ENCODE measurements at regions not wholly inside any gene's neighbourhood (a gene's known extent, or its start where the extent isn't known, plus 50 kb on each side); places are given as distances from the start of the nearest gene placed in this dataset.

DNA sequence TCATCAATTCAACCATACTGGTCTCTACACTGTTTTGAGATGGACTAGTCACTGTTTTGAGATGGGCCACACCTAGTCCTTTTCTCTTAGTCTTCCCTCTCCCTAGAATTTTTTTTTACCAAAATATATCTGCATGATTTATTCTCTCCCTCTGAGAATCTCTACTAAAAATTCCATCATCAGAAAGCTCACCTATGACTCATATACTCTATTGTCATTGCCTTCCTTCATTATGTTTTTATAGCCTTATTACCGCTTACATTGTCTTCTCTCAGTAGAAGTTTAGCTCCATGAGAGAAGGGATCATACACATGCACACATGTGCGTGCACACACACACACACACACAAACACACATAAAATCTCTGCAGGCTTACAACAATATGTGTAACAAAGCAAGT lies 303.6 kb downstream of the PCDH10 start:
- Histone ChIP-seq H3K9me3 (no peaks in the 10 kb centered on the region), H3K36me3 (no peaks in the 10 kb centered on the region), H3K27me3 (no peaks in the 10 kb centered on the region), H3K27ac (no peak overlapping the region), H3K4me1 (no peaks in the 10 kb centered on the region), H3K4me3 (no peak overlapping the region)
- no peak for ATAC-seq
- intact Hi-C loops (cut with DNase I; ENCODE audit: low total_unique reads) (no loop called here), in situ Hi-C loops (cut with MboI; ENCODE audit: low sequenced_read_pairs in 4 of 4) (no loop called here)
- no peak for DNase-seq
- no peak for TF ChIP-seq CTCF (IDR thresholded peaks at IDR 0.05 in 4 of 5, conservative IDR thresholded peaks at IDR 0.05 in 1 of 5)
- TF ChIP-seq POLR2A (IDR thresholded peaks at IDR 0.05), result no peak

- intact Hi-C loops (cut with DNase I; ENCODE audit: low total_unique reads) (no loop called here), in situ Hi-C loops (cut with MboI; ENCODE audit: low sequenced_read_pairs in 4 of 4) (no loop called here)
- Histone ChIP-seq H3K36me3 (no peaks in the 10 kb centered on the region), H3K4me3 (no peak overlapping the region), H3K4me1 (no peaks in the 10 kb centered on the region), H3K9me3 (no peaks in the 10 kb centered on the region), H3K27ac (no peak overlapping the region), H3K27me3 (no peaks in the 10 kb centered on the region)
- DNase-seq, result no peak
- no peak for ATAC-seq
- no peak for TF ChIP-seq CTCF (IDR thresholded peaks at IDR 0.05 in 4 of 5, conservative IDR thresholded peaks at IDR 0.05 in 1 of 5)
- TF ChIP-seq POLR2A (IDR thresholded peaks at IDR 0.05), result no peak
Observed at GRCh38 chr4:133450813-133451212, 301.7 kb downstream of the PCDH10 start.

DNA sequence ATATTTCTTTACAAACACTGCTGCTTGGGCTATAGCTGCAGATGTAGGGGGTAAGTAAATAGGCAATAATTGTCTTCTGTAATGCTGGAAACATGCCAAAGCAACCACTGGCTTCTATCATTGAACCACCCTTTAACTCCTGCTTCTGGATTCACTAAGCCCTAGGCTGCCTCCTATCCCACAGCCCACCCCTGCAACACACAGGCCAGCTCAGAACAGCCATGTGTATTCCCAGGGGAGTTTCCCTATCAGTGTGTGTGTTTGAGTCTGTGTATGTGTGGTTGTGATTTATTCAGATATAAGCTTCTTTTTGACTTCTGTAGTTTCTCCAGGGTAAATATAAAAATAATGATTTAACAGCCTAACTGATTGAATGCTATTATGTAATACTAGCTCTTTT lies 291.3 kb downstream of the PCDH10 start:
- Histone ChIP-seq H3K27ac (no peak overlapping the region), H3K27me3 (no peaks in the 10 kb centered on the region), H3K4me1 (no peaks in the 10 kb centered on the region), H3K4me3 (no peak overlapping the region), H3K9me3 (no peaks in the 10 kb centered on the region), H3K36me3 (no peaks in the 10 kb centered on the region)
- DNase-seq (no peak), ATAC-seq (no peak)
- intact Hi-C loops (cut with DNase I; ENCODE audit: low total_unique reads), result no loop called here
- TF ChIP-seq POLR2A (IDR thresholded peaks at IDR 0.05), result no peak
- TF ChIP-seq CTCF (IDR thresholded peaks at IDR 0.05 in 4 of 5, conservative IDR thresholded peaks at IDR 0.05 in 1 of 5), result no peak
- in situ Hi-C loops (cut with MboI; ENCODE audit: low sequenced_read_pairs in 4 of 4), result no loop called here

GRCh38 chr4:133439830-133440229 lies 290.7 kb downstream of the PCDH10 start:
- no peak overlapping the region for H3K4me3 ChIP-seq
- in situ Hi-C loops (cut with MboI; ENCODE audit: low sequenced_read_pairs in 4 of 4) (no loop called here), intact Hi-C loops (cut with DNase I; ENCODE audit: low total_unique reads) (no loop called here)
- no peaks in the 10 kb centered on the region for H3K9me3 ChIP-seq
- H3K27ac ChIP-seq, result no peak overlapping the region
- no peaks in the 10 kb centered on the region for H3K27me3 ChIP-seq
- no peaks in the 10 kb centered on the region for H3K36me3 ChIP-seq
- no peak for ATAC-seq
- no peaks in the 10 kb centered on the region for H3K4me1 ChIP-seq
- no peak for TF ChIP-seq POLR2A (IDR thresholded peaks at IDR 0.05)
- no peak for TF ChIP-seq CTCF (IDR thresholded peaks at IDR 0.05 in 4 of 5, conservative IDR thresholded peaks at IDR 0.05 in 1 of 5)
- DNase-seq, result no peak

DNA sequence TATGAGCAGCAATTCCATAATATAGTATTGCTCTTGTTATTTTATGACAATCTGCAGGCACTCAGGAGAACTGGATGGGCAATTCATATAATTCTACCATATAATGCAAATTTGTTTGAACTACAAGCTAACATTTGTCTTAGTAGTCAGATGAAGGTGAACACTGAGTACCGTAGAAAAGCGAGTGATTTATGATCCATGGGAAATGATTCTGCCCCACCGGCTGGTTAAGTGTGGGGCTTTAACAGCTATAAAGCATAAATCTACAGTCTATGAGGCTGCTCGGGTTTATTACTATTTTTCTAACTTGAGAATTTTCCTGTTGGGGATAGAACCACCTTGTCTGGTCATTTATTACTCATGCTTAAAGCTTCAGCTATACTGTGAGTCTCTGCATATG lies 275.5 kb downstream of the PCDH10 start:
- no peak for TF ChIP-seq CTCF (IDR thresholded peaks at IDR 0.05 in 4 of 5, conservative IDR thresholded peaks at IDR 0.05 in 1 of 5)
- no peak for TF ChIP-seq POLR2A (IDR thresholded peaks at IDR 0.05)
- no peaks in the 10 kb centered on the region for H3K9me3 ChIP-seq
- H3K36me3 ChIP-seq, result no peaks in the 10 kb centered on the region
- no peak overlapping the region for H3K27ac ChIP-seq
- ATAC-seq, result no peak
- no peak for DNase-seq
- H3K4me3 ChIP-seq, result no peak overlapping the region
- intact Hi-C loops (cut with DNase I; ENCODE audit: low total_unique reads) (no loop called here), in situ Hi-C loops (cut with MboI; ENCODE audit: low sequenced_read_pairs in 4 of 4) (no loop called here)
- no peaks in the 10 kb centered on the region for H3K27me3 ChIP-seq
- H3K4me1 ChIP-seq, result no peaks in the 10 kb centered on the region
